Endothelial cell of umbilical vein (primary cell): ENCODE measurements at regions not wholly inside any gene's neighbourhood (a gene's known extent, or its start where the extent isn't known, plus 50 kb on each side); places are given as distances from the start of the nearest gene placed in this dataset.

Source experiments
- BruUV-seq: library from RNA; stranded (reverse); fragments of 400-500 nt; replicated peaks from 2 replicates; lab custom pipeline; 2021; lab: Mats Ljungman, UMichigan
- CTCF ChIA-PET: fragments of 300-600, 350-600 bp; sonication (Branson Sonifier 250); formaldehyde crosslinking; loops from one replicate; lab custom pipeline; 2021; ENCODE audit warnings: antibody characterized with exemption, inconsistent platforms; lab: Charles Lee
- POLR2A ChIA-PET: fragments of 300-600, 350-600 bp; sonication (Branson Sonifier 250); formaldehyde crosslinking; loops from one replicate; lab custom pipeline; 2021; ENCODE audit warnings: antibody characterized with exemption, inconsistent platforms; lab: Charles Lee
- DNase-seq: peaks from one replicate; pipeline ENCODE4 v3.0.0-alpha.2; 2011; ENCODE audit warnings: low read depth, low spot score
- FAIRE-seq: peaks from 2 replicates; lab custom pipeline; 2011; peaks lifted over from hg19 to GRCh38; lab: Jason Lieb, UNC
- H2AFZ ChIP-seq: 2 replicates; pipeline ENCODE4 v1.6.0; 2012; ENCODE audit warnings: low read depth, low read length, control low read depth, inconsistent platforms
- H3K27ac ChIP-seq: 2 replicates; pipeline ENCODE4 v1.5.1; 2011; ENCODE audit warnings: low read depth, mild to moderate bottlenecking, control low read depth, low read length, moderate library complexity; ENCODE audit not compliant: insufficient read depth
- H3K27me3 ChIP-seq, 2 experiments: 2 replicates each; pipeline versions ENCODE4 v1.6.0 to v1.6.1; 2011; ENCODE audit warnings: low read length in 2 of 2, mixed read lengths in 1 of 2; ENCODE audit not compliant: control insufficient read depth in 2 of 2, insufficient read depth in 2 of 2
- H3K36me3 ChIP-seq, 2 experiments: 2 replicates in 1 of 2; 3 replicates in 1 of 2; pipeline ENCODE4 v1.5.1; 2011; ENCODE audit warnings: low read length in 2 of 2, mild to moderate bottlenecking in 1 of 2, moderate library complexity in 1 of 2; ENCODE audit not compliant: control insufficient read depth in 2 of 2, insufficient read depth in 2 of 2; ENCODE audit errors: extremely low read depth in 1 of 2
- H3K4me1 ChIP-seq: 3 replicates; pipeline ENCODE4 v1.5.1; 2011; ENCODE audit warnings: mild to moderate bottlenecking, low read length; ENCODE audit not compliant: control insufficient read depth, insufficient read depth; ENCODE audit errors: extremely low read depth
- H3K4me2 ChIP-seq: 2 replicates; pipeline ENCODE4 v1.6.1; 2011; ENCODE audit warnings: low read length, control low read depth, mixed read lengths; ENCODE audit not compliant: insufficient read depth
- H3K4me3 ChIP-seq, 3 experiments: fragments of 200-600 bp in 1 of 3; sonication (generic), shearing (Covaris generic) in 1 of 3; replicated peaks in 1 of 3; 2 replicates each; pipeline ENCODE4 v1.5.1; 2011 to 2016; ENCODE audit warnings: control low read depth in 3 of 3, low read length in 3 of 3, mild to moderate bottlenecking in 2 of 3, inconsistent platforms in 1 of 3, low read depth in 1 of 3, moderate library complexity in 1 of 3; ENCODE audit not compliant: insufficient read depth in 1 of 3
- H3K79me2 ChIP-seq: 2 replicates; pipeline ENCODE4 v1.6.0; 2012; ENCODE audit warnings: low read length, inconsistent platforms; ENCODE audit not compliant: control insufficient read depth, insufficient read depth
- H3K9ac ChIP-seq: replicated peaks from 2 replicates; pipeline ENCODE3; 2011; ENCODE audit warnings: low read length, control low read depth; ENCODE audit not compliant: insufficient read depth; ENCODE audit errors: extremely low read depth
- H3K9me1 ChIP-seq: replicated peaks from 3 replicates; pipeline ENCODE4 v1.6.0; 2011; ENCODE audit warnings: mild to moderate bottlenecking, low read length; ENCODE audit not compliant: control insufficient read depth, insufficient read depth; ENCODE audit errors: extremely low read depth
- H3K9me3 ChIP-seq: replicated peaks from 2 replicates; pipeline ENCODE4 v1.5.1; 2012; ENCODE audit warnings: low read length, inconsistent platforms; ENCODE audit not compliant: control insufficient read depth, insufficient read depth
- H4K20me1 ChIP-seq: replicated peaks from 2 replicates; pipeline ENCODE3; 2011; ENCODE audit warnings: mild to moderate bottlenecking, low read length; ENCODE audit not compliant: control insufficient read depth, insufficient read depth; ENCODE audit errors: extremely low read depth
- CTCF ChIP-seq, 2 donors: IDR thresholded peaks; 1 replicate in 1 of 2; 2 replicates in 1 of 2; pipeline ENCODE4 v1.5.1; 2011; ENCODE audit warnings: low read length in 2 of 2, mild to moderate bottlenecking in 2 of 2, moderate library complexity in 2 of 2, control low read depth in 1 of 2, inconsistent platforms in 1 of 2, low read depth in 1 of 2; ENCODE audit not compliant: insufficient read depth in 1 of 2; ENCODE audit errors: extremely low read depth in 1 of 2
- EZH2 ChIP-seq: IDR thresholded peaks from 2 replicates; pipeline ENCODE4 v1.6.1; 2012; ENCODE audit warnings: borderline replicate concordance, low read depth, mild to moderate bottlenecking, moderate library complexity, low read length, inconsistent platforms; ENCODE audit not compliant: severe bottlenecking
- FOS ChIP-seq: IDR thresholded peaks from 2 replicates; pipeline ENCODE4 v1.6.1; 2011; ENCODE audit warnings: mild to moderate bottlenecking, low read length, moderate library complexity, borderline replicate concordance; ENCODE audit not compliant: insufficient read depth
- GATA2 ChIP-seq: IDR thresholded peaks from 2 replicates; pipeline ENCODE4 v1.7.0; 2011; ENCODE audit warnings: low read depth, mild to moderate bottlenecking, moderate library complexity, mixed read lengths, low read length; ENCODE audit not compliant: insufficient read length, insufficient read depth
- JUN ChIP-seq: IDR thresholded peaks from 2 replicates; pipeline ENCODE4 v1.6.1; 2011; ENCODE audit warnings: borderline replicate concordance, low read depth; ENCODE audit not compliant: insufficient read length, insufficient read depth
- MYC ChIP-seq: IDR thresholded peaks from one replicate; pipeline ENCODE4 v1.6.1; 2011; ENCODE audit warnings: mild to moderate bottlenecking, low read depth, low read length
- POLR2AphosphoS5 ChIP-seq: IDR thresholded peaks from 2 replicates; pipeline ENCODE4 v1.6.1; 2012; ENCODE audit warnings: low read depth, mild to moderate bottlenecking, control low read depth, low read length, moderate library complexity; ENCODE audit not compliant: insufficient read depth
- dilution Hi-C: fragments of 300-500 bp; cut with MboI; formaldehyde crosslinking; loops from one replicate; pipeline ENCODE4 v1.15.0; 2019; ENCODE audit warnings: low sequenced_read_pairs; ENCODE audit not compliant: extremely low pct_ligation_motif_present
- intact Hi-C: fragments of 100-400 bp; cut with micrococcal nuclease; formaldehyde crosslinking; loops from one replicate; pipeline ENCODE4 v1.10.0; 2022

GRCh38 chr15:47620960-47621681 lies 96.2 kb upstream of the SEMA6D start:
- H3K9me3 ChIP-seq, result no peaks in the 10 kb centered on the region
- no peaks in the 10 kb centered on the region for H3K4me1 ChIP-seq
- no TSS peak for BruUV-seq
- no peak overlapping the region for H3K4me2 ChIP-seq
- no peaks in the 10 kb centered on the region for H3K79me2 ChIP-seq
- ChIA-PET CTCF (interaction anchor here (0.9 to 1.8 kb wide), 3 partner anchors 10 to 149 kb away, joined by 3 to 6 read pairs (median 3); no protein-coding TSS in a partner anchor), POLR2A (no interaction called here)
- H4K20me1 ChIP-seq, result no peaks in the 10 kb centered on the region
- no peak for DNase-seq
- no peak overlapping the region for H3K4me3 ChIP-seq
- no peaks in the 10 kb centered on the region for H3K36me3 ChIP-seq
- no peak overlapping the region for H3K9ac ChIP-seq
- intact Hi-C loops, result no loop called here
- H2AFZ ChIP-seq, result no peak overlapping the region
- H3K27ac ChIP-seq, result no peak overlapping the region
- no peaks in the 10 kb centered on the region for H3K9me1 ChIP-seq
- dilution Hi-C loops, result no loop called here
- no peak for FAIRE-seq
- H3K27me3 ChIP-seq, result no peaks in the 10 kb centered on the region
- TF ChIP-seq FOS (no peak), JUN (no peak), CTCF (IDR thresholded peaks at IDR 0.05; ENCODE audit: extremely low read depth in 1 of 2, insufficient read depth in 1 of 2, low read depth in 1 of 2, low read length in 2 of 2) (no peak), MYC (no peak), EZH2 (no peak), POLR2AphosphoS5 (no peak), GATA2 (no peak)
